ENCODE measurements at regions not wholly inside any gene's neighbourhood (a gene's known extent, or its start where the extent isn't known, plus 50 kb on each side); places are given as distances from the start of the nearest gene placed in this dataset.

GRCh38 chr2:226198956-226199355, 600.7 kb downstream of the IRS1 start:
- no peaks in the 10 kb centered on the region for H3K4me1 ChIP-seq
- no peak overlapping the region for H2AFZ ChIP-seq
- H3K9me3 ChIP-seq (ENCODE audit: control insufficient read depth, low read length) = no peaks in the 10 kb centered on the region
- no peak overlapping the region for H3K4me2 ChIP-seq (ENCODE audit: low read length)
- no peaks in the 10 kb centered on the region for H3K36me3 ChIP-seq (ENCODE audit: control insufficient read depth, insufficient read depth, low read length)
- no peaks in the 10 kb centered on the region for H3K79me2 ChIP-seq
- no peak for TF ChIP-seq CTCF (IDR thresholded peaks at IDR 0.05)
- H3K9ac ChIP-seq = no peak overlapping the region
- no peak overlapping the region for H3K27ac ChIP-seq
- no peaks in the 10 kb centered on the region for H3K27me3 ChIP-seq (ENCODE audit: control insufficient read depth, insufficient read depth, low read length)
- no peak overlapping the region for H3K4me3 ChIP-seq (ENCODE audit: low read depth, low read length)

GRCh38 chr2:226190479-226191252, 609.0 kb downstream of the IRS1 start:
- no peak overlapping the region for H2AFZ ChIP-seq
- H3K79me2 ChIP-seq = no peaks in the 10 kb centered on the region
- no peak overlapping the region for H3K9ac ChIP-seq
- no peak overlapping the region for H3K4me2 ChIP-seq (ENCODE audit: low read length)
- TF ChIP-seq CTCF (IDR thresholded peaks at IDR 0.05) = no peak
- no peaks in the 10 kb centered on the region for H3K36me3 ChIP-seq (ENCODE audit: control insufficient read depth, insufficient read depth, low read length)
- no peak overlapping the region for H3K4me3 ChIP-seq (ENCODE audit: low read depth, low read length)
- H3K27me3 ChIP-seq (ENCODE audit: control insufficient read depth, insufficient read depth, low read length) = no peaks in the 10 kb centered on the region
- H3K27ac ChIP-seq = no peak overlapping the region
- H3K9me3 ChIP-seq (ENCODE audit: control insufficient read depth, low read length) = no peaks in the 10 kb centered on the region
- no peaks in the 10 kb centered on the region for H3K4me1 ChIP-seq

- H3K4me3 ChIP-seq (ENCODE audit: low read depth, low read length) = no peak overlapping the region
- no peak for TF ChIP-seq CTCF (IDR thresholded peaks at IDR 0.05)
- H3K9ac ChIP-seq = no peak overlapping the region
- H3K79me2 ChIP-seq = no peaks in the 10 kb centered on the region
- no peaks in the 10 kb centered on the region for H3K27me3 ChIP-seq (ENCODE audit: control insufficient read depth, insufficient read depth, low read length)
- no peaks in the 10 kb centered on the region for H3K9me3 ChIP-seq (ENCODE audit: control insufficient read depth, low read length)
- no peak overlapping the region for H3K4me2 ChIP-seq (ENCODE audit: low read length)
- no peak overlapping the region for H3K27ac ChIP-seq
- H2AFZ ChIP-seq = no peak overlapping the region
- H3K4me1 ChIP-seq = no peaks in the 10 kb centered on the region
- no peaks in the 10 kb centered on the region for H3K36me3 ChIP-seq (ENCODE audit: control insufficient read depth, insufficient read depth, low read length)
Measured at GRCh38 chr2:226189061-226189460, 610.6 kb downstream of the IRS1 start.

GRCh38 chr2:226187616-226188015, 612.0 kb downstream of the IRS1 start:
- H3K9ac ChIP-seq = no peak overlapping the region
- H3K27ac ChIP-seq = no peak overlapping the region
- no peak overlapping the region for H2AFZ ChIP-seq
- H3K4me2 ChIP-seq (ENCODE audit: low read length) = no peak overlapping the region
- H3K27me3 ChIP-seq (ENCODE audit: control insufficient read depth, insufficient read depth, low read length) = no peaks in the 10 kb centered on the region
- no peak for TF ChIP-seq CTCF (IDR thresholded peaks at IDR 0.05)
- H3K36me3 ChIP-seq (ENCODE audit: control insufficient read depth, insufficient read depth, low read length) = no peaks in the 10 kb centered on the region
- no peaks in the 10 kb centered on the region for H3K9me3 ChIP-seq (ENCODE audit: control insufficient read depth, low read length)
- H3K4me3 ChIP-seq (ENCODE audit: low read depth, low read length) = no peak overlapping the region
- no peaks in the 10 kb centered on the region for H3K79me2 ChIP-seq
- H3K4me1 ChIP-seq = no peaks in the 10 kb centered on the region

GRCh38 chr2:226187156-226187555, 612.5 kb downstream of the IRS1 start:
- Histone ChIP-seq H3K9ac (no peak overlapping the region), H3K36me3 (ENCODE audit: control insufficient read depth, insufficient read depth, low read length) (no peaks in the 10 kb centered on the region), H3K4me3 (ENCODE audit: low read depth, low read length) (no peak overlapping the region), H3K27me3 (ENCODE audit: control insufficient read depth, insufficient read depth, low read length) (no peaks in the 10 kb centered on the region), H3K4me2 (ENCODE audit: low read length) (no peak overlapping the region), H3K4me1 (no peaks in the 10 kb centered on the region), H3K27ac (no peak overlapping the region), H3K9me3 (ENCODE audit: control insufficient read depth, low read length) (no peaks in the 10 kb centered on the region), H2AFZ (no peak overlapping the region), H3K79me2 (no peaks in the 10 kb centered on the region)
- no peak for TF ChIP-seq CTCF (IDR thresholded peaks at IDR 0.05)
